Retinal pigment epithelial cell (primary cell): ENCODE measurements at regions not wholly inside any gene's neighbourhood (a gene's known extent, or its start where the extent isn't known, plus 50 kb on each side); places are given as distances from the start of the nearest gene placed in this dataset.

Source experiments
- DNase-seq: peaks from one replicate; pipeline ENCODE4 v3.0.0-alpha.2; 2010; ENCODE audit warnings: low read depth
- H3K4me3 ChIP-seq: 2 replicates; pipeline ENCODE4 v1.5.1; 2011; ENCODE audit warnings: mild to moderate bottlenecking, low read length, control low read depth, moderate library complexity
- CTCF ChIP-seq: conservative IDR thresholded peaks from 2 replicates; pipeline ENCODE4 v1.5.1; 2011; ENCODE audit warnings: low read depth, low read length, control low read depth, inconsistent platforms

GRCh38 chr6:132993738-132994137 is 179.4 kb downstream of the RPS12 start:
- no peak overlapping the region for H3K4me3 ChIP-seq
- DNase-seq = no peak
- TF ChIP-seq CTCF = no peak

GRCh38 chr6:132995009-132995408 is 180.6 kb downstream of the RPS12 start:
- TF ChIP-seq CTCF = no peak

GRCh38 chr6:132995432-132995831 is 181.1 kb downstream of the RPS12 start:
- peak; percentile 12 for DNase-seq
- TF ChIP-seq CTCF = no peak

More at GRCh38 chr6:132995009-132995408, 180.6 kb downstream of the RPS12 start:
- no peak for DNase-seq
- no peak overlapping the region for H3K4me3 ChIP-seq

GRCh38 chr6:132998418-132998817 is 184.0 kb downstream of the RPS12 start:
- no peak for TF ChIP-seq CTCF
- no peak for DNase-seq
- no peak overlapping the region for H3K4me3 ChIP-seq

More at GRCh38 chr6:132995432-132995831, 181.1 kb downstream of the RPS12 start:
- H3K4me3 ChIP-seq = no peak overlapping the region

- TF ChIP-seq CTCF = no peak
- no peak for DNase-seq
- H3K4me3 ChIP-seq = no peak overlapping the region
Measured at GRCh38 chr6:133001040-133001565, 186.7 kb downstream of the RPS12 start.

- DNase-seq = no peak
- no peak for TF ChIP-seq CTCF
- H3K4me3 ChIP-seq = no peak overlapping the region
Measured at GRCh38 chr6:133004304-133004884, 190.0 kb downstream of the RPS12 start.

- no peak for TF ChIP-seq CTCF
- DNase-seq = no peak
- H3K4me3 ChIP-seq = no peak overlapping the region
Measured at GRCh38 chr6:133012774-133013173, 198.4 kb downstream of the RPS12 start.
